GM18951 (cell line): ENCODE measurements at regions not wholly inside any gene's neighbourhood (a gene's known extent, or its start where the extent isn't known, plus 50 kb on each side); places are given as distances from the start of the nearest gene placed in this dataset.

Experiments
- POLR2A ChIP-seq: IDR thresholded peaks from 4 replicates; pipeline ENCODE4 v1.6.1; 2011; ENCODE audit warnings: mild to moderate bottlenecking; ENCODE audit not compliant: insufficient read length, insufficient read depth; ENCODE audit errors: extremely low read depth
- in situ Hi-C: fragments of 300-500 bp; cut with MboI; formaldehyde crosslinking; loops from one replicate; pipeline ENCODE4 v1.12.0; 2022; ENCODE audit warnings: low sequenced_read_pairs, mixed read lengths, inconsistent platforms; ENCODE audit not compliant: unreplicated experiment

DNA sequence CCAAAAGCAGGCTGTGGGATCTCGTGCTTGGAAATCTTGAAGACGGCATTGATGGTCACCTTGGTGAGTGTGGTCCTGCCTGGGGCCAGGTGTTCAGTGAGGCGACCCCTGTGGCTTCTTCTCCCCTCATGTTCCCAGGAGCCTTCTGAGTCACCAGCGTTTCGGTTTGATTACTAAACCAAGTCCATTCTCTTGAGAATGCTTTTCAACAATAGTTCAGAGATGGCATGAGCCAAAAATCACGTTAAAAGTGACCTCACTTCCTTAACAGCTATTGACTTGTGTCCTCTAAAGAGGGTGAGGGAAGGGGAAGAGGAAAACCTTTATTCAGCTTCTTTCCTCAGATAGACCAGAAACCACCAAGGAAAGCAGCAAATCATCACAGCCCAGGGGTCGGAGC is 315.2 kb downstream of the GATA3 start:
- no peak for TF ChIP-seq POLR2A
- in situ Hi-C loops, result no loop called here

DNA sequence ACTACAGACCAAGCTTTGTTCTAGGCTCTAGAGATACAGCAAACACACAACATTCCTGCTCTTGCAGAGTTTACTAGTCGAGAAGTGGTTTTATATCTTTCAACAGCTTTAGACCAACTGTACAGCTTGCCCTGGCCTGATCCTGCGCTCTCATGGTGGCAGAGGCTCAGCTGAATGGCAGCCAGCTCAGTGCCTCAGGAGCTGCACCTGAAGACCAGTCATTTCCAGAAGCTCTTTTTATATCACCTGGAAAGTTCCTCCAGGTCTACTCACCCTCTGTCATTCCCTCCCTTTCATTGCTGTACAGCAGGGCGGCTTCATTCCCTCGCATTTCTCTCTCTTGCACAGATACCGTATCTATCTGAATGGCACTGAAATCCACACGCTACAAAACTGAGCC is 319.8 kb downstream of the GATA3 start:
- in situ Hi-C loops, result no loop called here
- TF ChIP-seq POLR2A, result no peak

- no peak for TF ChIP-seq POLR2A
- in situ Hi-C loops, result no loop called here
Observed at GRCh38 chr10:8375137-8375536, 320.6 kb downstream of the GATA3 start.

DNA sequence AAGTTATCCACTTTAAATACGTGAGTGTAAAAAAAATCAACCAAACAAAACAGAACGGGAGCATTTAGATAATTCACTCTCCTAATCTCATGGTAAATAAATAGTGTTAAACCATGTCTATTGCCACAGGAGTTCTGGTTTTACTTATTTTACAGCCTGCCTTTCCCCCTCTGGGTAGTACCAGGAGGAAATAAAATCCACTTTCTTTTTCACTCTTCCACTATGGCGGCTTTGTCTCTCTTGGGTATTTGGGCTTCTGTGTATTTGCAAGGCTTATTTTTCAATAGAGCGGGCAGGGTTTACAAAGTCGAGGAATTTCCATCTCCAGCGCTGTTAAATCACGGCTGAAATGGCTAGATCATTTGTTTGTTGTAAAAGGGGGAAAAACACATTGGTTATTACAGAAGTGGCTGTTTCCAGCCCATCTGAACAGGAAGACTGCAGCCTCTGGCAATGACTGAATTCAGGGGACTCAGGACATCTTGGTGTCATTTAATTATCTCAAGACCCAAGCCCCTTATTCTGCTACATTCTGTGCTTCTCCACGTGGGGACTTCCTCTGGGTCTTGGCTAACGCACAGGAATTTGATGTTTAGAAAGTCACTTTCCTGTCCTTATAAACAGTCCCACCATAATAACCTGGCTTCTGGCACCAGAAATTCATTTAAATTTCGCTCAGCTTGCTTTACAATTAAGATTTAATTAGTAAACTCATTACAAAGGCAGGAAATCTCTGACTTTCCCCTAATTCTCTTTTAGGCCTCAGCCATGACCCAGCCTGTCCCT is 323.9 kb downstream of the GATA3 start:
- no peak for TF ChIP-seq POLR2A

DNA sequence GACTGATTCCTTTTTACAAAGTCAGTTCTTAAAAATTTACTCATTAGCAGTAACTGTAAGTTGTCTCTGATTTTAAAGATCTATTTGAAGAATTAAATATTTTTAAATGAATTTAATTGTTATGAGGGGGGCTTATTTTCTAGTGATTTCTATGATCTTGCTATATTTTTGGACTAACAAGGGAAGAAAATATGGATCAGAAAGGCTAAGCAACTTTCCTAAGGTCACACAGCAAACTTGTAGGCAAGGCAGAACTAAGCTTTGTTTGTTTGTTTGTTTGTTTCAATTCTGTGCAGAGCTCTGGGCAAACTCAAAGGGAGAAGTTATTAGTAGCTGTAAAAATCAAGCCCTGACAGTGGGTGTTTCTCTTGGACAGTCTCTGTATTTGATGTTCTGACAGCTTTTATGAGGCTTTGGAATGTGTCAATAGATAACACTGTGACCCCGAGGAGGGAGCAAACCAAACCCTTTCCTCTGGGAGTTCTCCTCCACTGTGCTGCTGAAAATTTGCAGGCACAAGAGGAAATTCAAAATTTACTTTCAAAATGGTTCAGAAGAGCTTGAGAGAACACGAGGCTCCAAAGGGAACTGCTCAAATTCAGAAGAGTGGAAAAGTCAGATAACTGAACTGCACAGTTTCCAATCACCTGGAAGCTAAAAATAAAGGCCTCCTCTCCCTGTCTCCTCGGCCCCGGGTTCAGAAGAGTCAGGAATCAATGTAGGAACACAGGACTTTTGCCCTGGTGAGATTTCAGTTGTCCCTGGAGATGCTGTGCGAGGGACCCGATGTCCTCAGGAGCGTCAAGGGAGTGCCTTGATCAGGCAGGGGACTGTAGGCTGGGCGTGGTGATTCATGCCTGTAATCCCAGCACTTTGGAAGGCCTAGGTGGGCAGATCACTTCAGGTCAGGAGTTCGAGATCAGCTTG is 325.7 kb downstream of the GATA3 start:
- in situ Hi-C loops, result no loop called here
- no peak for TF ChIP-seq POLR2A

More for the DNA sequence above, 323.9 kb downstream of the GATA3 start:
- in situ Hi-C loops, result no loop called here

DNA sequence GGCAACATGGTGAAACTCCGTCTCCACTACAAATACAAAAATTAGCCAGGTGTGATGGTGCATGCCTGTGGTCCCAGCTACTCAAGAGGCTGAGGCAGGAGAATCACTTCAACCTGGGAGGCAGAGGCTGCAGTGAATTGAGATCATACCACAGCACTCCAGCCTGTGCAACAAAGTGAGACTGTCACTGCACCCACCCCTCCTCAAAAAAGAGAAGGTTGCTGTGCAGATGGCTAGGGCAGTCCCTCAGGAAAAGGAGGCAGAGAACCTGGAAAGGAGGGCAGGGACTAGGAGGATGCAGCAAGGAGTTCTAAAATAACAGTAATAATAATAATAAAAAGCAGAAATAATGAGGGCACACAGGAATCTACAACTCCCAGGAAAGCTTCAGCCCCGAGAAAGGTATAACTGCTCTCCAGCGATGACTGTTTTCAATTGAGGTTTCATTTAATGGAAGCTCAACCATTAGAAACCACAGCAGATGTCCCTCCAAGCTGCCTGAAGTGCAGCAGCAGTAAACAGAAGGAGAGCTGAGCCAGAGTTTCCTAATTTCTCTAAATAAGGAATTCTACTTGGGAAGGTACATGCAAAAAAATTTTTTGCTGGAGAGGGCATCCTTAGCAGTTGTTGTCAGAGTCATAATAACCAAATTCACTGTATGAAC is 326.5 kb downstream of the GATA3 start:
- TF ChIP-seq POLR2A, result no peak
- in situ Hi-C loops, result no loop called here

DNA sequence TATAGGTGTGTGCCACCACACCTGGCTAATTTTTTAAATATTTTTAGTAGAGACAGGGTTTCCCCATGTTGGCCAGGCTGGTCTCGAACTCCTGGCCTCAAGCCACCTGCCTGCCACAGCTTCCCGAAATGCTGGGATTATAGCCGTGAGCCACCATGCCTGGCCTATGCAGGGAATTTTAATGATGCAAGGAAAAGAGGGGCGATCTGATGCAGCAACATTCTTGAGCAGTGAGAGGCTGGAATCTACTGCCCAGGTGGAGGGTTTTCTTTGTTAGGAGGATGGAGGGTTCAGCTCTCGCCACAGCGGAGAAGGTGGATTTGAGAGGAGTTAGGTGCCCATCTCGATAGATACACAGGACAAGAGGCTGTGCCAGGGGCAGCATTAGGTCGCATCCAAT is 332.3 kb downstream of the GATA3 start:
- in situ Hi-C loops, result no loop called here
- no peak for TF ChIP-seq POLR2A

DNA sequence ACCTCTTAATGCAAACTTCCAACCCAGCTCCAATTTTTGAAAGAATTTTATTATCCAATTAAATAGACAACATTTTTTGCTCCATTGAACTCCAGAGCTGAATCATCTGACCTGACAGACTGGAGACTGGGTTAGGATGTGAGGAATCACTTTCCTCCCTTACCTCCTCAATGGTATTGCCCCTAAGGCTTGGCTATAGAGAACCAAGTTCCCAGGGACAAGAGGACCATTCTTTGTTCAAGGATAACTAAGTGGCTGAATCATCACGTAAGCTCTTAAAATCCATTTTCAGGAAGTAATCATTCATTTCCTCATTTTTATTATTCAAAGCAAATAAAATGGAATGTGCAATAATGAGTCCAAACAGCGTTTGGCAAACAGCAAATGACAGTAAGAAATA is 335.1 kb downstream of the GATA3 start:
- TF ChIP-seq POLR2A, result no peak
- in situ Hi-C loops, result no loop called here

DNA sequence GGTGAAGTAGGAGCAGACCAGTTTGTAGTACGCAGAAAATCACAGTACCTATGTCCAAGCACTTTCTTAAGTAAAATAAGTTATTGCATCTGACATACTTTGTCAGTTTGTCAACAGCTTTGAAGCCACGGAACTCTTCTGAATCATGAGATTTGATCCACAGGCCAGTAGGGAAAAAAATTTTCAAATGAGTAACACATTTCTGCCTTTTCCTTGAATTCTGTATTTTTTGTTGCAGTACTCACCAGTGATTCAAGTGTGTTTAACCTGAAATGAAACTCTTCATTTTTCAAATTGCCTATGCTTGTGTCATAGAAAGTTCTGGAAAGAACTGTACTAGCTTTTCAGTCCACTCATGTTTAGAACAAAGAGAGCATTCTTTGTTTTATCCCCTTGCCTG is 337.7 kb downstream of the GATA3 start:
- in situ Hi-C loops, result no loop called here

DNA sequence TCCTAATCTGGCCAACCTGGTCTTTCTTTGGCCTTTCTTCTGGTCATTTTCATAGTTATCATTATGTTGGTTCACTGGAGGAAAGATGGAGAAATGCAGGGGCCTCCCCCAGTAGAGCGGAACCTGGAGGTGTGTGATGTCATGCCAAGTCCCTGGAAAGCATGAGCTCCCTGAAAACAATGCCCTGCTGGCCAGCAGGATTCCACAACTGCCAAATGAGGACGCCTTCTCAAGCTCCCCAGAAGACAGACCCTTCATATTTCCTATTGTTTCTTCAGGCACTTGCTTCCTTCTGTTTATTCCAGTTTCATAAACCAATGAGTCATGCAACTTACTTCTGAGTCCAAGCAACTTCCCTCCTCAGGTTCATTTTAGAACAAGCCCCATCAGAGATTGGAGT is 339.0 kb downstream of the GATA3 start:
- TF ChIP-seq POLR2A, result no peak
- in situ Hi-C loops, result no loop called here

More for the DNA sequence above, 337.7 kb downstream of the GATA3 start:
- TF ChIP-seq POLR2A, result no peak

DNA sequence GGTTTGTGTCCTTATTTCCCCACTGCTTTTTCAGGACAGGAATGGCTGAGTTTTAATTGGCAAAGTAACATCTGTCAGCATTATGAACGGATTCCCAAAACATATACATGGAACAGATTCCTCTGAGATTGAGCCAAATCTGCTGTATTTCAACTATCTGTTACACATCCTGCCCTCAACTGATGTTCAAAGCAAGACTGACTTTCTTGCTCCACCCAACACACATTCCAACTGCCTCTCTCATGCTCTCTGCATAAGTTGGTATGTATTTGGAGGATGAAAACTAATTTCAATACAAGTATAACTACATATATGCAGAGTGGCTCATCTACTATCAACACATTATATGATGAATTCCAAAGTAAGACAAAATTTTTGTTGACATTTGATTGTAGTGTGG is 342.2 kb downstream of the GATA3 start:
- in situ Hi-C loops, result no loop called here
- TF ChIP-seq POLR2A, result no peak

GRCh38 chr10:8398771-8399170 is 344.3 kb downstream of the GATA3 start:
- no peak for TF ChIP-seq POLR2A
- in situ Hi-C loops, result no loop called here

DNA sequence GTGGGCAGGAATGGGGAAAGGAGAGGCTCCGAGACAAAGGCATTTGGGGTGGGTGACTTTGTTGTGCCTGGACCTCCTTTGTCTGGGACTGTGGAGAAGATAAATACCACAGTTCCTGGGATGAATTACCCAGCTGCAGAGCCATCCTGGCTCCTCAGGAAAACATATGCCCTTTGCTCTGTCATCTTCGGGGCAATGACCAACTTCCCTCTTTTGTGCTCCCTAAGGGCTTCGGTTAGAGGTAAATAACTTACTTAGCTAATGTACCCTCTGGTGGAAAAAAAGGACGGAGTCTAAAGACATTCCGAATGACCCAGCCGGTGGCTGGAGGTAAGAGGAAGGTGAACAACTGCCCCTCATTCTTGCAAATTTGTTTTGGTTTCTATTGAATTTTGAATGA is 345.7 kb downstream of the GATA3 start:
- no peak for TF ChIP-seq POLR2A
- in situ Hi-C loops, result no loop called here
